ENCODE measurements at regions not wholly inside any gene's neighbourhood (a gene's known extent, or its start where the extent isn't known, plus 50 kb on each side); places are given as distances from the start of the nearest gene placed in this dataset.

DNA sequence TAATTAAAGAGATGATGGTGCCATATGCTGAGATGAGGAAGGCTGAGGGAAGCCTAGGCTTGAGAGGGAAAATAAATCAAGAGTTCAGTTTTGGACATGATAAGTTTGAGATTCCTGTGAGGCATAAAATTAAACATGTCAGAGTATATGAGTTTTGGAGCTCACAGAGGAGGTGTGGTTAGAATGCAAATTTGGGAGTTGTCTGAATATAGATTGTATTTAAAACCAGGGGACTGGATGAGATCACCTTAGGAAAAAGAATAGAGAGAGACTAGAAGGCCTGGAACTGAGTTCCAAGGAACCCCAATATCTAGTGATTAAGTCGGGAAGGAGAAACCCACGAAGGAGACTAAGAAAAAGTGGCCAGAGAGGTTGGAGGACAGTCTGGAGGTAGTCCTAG lies 65.5 kb downstream of the FRMPD3 start:
- Histone ChIP-seq H3K36me3 (ENCODE audit: control insufficient read depth in 2 of 3, insufficient read depth in 3 of 3, low read length in 3 of 3) (no peaks in the 10 kb centered on the region), H3K27ac (ENCODE audit: low read depth, low read length) (no peak overlapping the region), H3K27me3 (ENCODE audit: control insufficient read depth in 2 of 2, insufficient read depth in 2 of 2, low read length in 2 of 2) (no peaks in the 10 kb centered on the region), H3K4me1 (ENCODE audit: control insufficient read depth in 2 of 2, insufficient read depth in 2 of 2, low read length in 2 of 2) (no peaks in the 10 kb centered on the region), H3K4me3 (ENCODE audit: low read length) (no peak overlapping the region), H3K9me3 (ENCODE audit: control insufficient read depth in 2 of 3, low read length in 3 of 3) (no peaks in the 10 kb centered on the region)
- ATAC-seq (no peak), DNase-seq (no peak)
- POLR2A ChIA-PET, result no interaction called here
- CTCF ChIA-PET, result no interaction called here
- Mint-ChIP-seq H3K4me1 (peaks cover 0 to 2% (median 0%) of the 10 kb centered on the region in 7 donors), H3K27me3 (peaks cover 10 to 30% (median 24%) of the 10 kb centered on the region in 5 donors), H3K9me3 (peaks cover 0 to 8% (median 0%) of the 10 kb centered on the region in 11 donors), H3K27ac (no peak overlapping the region), H3K36me3 (peaks cover 0 to 4% (median 0%) of the 10 kb centered on the region in 5 donors), H3K4me3 (no peak overlapping the region)
- intact Hi-C loops (cut with micrococcal nuclease), result no loop called here

DNA sequence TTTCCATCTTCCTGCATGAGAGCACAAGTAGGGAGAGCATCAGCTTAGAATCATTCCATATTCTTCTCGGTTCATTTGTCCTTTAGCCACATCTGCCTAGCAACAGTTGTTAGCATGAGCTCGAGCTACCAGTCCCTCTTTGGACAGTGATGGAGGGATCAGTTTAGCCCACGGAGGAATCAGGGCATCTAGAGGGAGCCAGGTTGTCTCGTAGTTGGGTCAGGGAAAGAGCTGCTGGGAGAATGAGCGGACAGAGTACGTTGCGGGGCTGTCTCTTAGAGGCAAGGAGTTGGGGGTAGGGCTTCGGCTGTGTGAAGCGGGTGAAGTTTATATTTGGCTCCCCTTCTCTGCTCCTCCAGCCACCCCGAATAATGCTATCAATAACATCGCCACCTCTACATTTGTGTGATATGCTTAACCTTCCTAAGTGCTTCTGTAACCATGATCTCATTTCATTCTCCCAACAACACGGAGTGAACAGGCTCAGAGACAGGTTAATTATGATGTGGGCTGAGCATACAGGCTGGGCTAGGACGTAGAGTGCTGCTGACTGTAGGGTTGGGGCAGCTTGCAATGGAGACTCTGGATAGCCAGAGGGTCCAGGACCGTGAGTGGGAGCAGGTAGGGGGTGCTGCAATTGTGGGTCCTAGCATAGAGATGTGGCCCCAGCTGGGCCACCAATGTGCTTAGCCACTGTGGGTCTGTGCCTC lies 72.6 kb downstream of the FRMPD3 start:
- no peaks in the 10 kb centered on the region for H3K9me3 ChIP-seq (ENCODE audit: control insufficient read depth in 2 of 3, low read length in 3 of 3)
- intact Hi-C loops (cut with micrococcal nuclease), result no loop called here
- Mint-ChIP-seq H3K27me3 (peaks cover 10 to 20% (median 16%) of the 10 kb centered on the region in 5 donors), H3K27ac (no peak overlapping the region), H3K9me3 (peaks cover 0 to 2% (median 0%) of the 10 kb centered on the region in 11 donors), H3K4me3 (no peak overlapping the region), H3K4me1 (no peaks in the 10 kb centered on the region), H3K36me3 (peaks cover 0 to 3% (median 0%) of the 10 kb centered on the region in 5 donors)
- POLR2A ChIA-PET, result no interaction called here
- H3K4me1 ChIP-seq (ENCODE audit: control insufficient read depth in 2 of 2, insufficient read depth in 2 of 2, low read length in 2 of 2), result no peaks in the 10 kb centered on the region
- ATAC-seq, result no peak
- H3K4me3 ChIP-seq (ENCODE audit: low read length), result no peak overlapping the region
- no peaks in the 10 kb centered on the region for H3K27me3 ChIP-seq (ENCODE audit: control insufficient read depth in 2 of 2, insufficient read depth in 2 of 2, low read length in 2 of 2)
- H3K36me3 ChIP-seq (ENCODE audit: control insufficient read depth in 2 of 3, insufficient read depth in 3 of 3, low read length in 3 of 3), result no peaks in the 10 kb centered on the region
- CTCF ChIA-PET, result no interaction called here
- DNase-seq, result no peak
- H3K27ac ChIP-seq (ENCODE audit: low read depth, low read length), result no peak overlapping the region

DNA sequence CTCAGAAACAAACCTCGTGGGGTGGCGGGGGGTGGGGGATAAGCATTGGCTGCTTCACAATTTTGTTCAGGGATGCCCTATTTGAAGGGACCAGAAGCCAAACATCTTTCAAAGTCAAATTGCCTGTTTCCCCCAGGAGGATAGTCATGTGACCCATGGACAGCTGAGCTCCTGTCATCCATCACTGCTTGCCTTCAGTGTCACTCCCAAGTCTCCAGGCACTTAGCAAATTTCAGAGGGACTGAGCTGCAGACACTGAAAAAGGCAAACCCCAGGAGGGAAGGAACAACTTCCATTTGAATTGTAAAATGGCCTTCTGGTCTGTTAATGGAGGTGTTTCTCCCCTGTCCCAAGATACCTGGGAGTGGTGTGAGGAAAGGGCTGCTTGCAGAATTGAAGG lies 73.4 kb downstream of the FRMPD3 start:
- POLR2A ChIA-PET, result no interaction called here
- Histone ChIP-seq H3K4me3 (ENCODE audit: low read length) (no peak overlapping the region), H3K27me3 (ENCODE audit: control insufficient read depth in 2 of 2, insufficient read depth in 2 of 2, low read length in 2 of 2) (no peaks in the 10 kb centered on the region), H3K9me3 (ENCODE audit: control insufficient read depth in 2 of 3, low read length in 3 of 3) (no peaks in the 10 kb centered on the region), H3K36me3 (ENCODE audit: control insufficient read depth in 2 of 3, insufficient read depth in 3 of 3, low read length in 3 of 3) (no peaks in the 10 kb centered on the region), H3K4me1 (ENCODE audit: control insufficient read depth in 2 of 2, insufficient read depth in 2 of 2, low read length in 2 of 2) (no peaks in the 10 kb centered on the region), H3K27ac (ENCODE audit: low read depth, low read length) (no peak overlapping the region)
- Mint-ChIP-seq H3K4me3 (no peak overlapping the region), H3K9me3 (no peaks in the 10 kb centered on the region), H3K36me3 (no peaks in the 10 kb centered on the region), H3K27me3 (peaks cover 4 to 15% (median 12%) of the 10 kb centered on the region in 5 donors), H3K27ac (no peak overlapping the region), H3K4me1 (no peaks in the 10 kb centered on the region)
- intact Hi-C loops (cut with micrococcal nuclease), result no loop called here
- DNase-seq, result no peak
- no peak for ATAC-seq
- CTCF ChIA-PET, result no interaction called here

DNA sequence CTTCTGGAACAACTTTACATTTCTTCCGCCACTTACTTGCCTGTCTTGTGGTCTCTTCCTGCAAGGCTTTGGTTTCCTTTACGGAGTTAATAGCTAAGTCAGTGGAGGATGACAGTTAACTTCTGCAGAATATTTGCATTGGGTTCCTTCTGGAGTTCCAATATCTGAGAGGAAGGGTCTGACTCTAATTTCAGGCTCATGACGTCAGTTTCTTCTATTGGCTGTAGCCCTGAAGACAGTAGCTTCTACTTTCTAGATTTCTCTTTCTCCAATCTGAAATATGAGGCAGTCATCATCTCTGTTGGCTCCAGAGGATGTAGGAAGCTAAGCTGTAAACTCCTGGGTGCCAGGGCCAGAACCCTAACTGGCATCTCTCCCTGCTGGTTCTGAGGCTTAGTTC lies 76.7 kb downstream of the FRMPD3 start:
- Mint-ChIP-seq H3K27ac (no peak overlapping the region), H3K36me3 (no peaks in the 10 kb centered on the region), H3K27me3 (peaks cover 0 to 6% (median 0%) of the 10 kb centered on the region in 5 donors), H3K4me1 (peaks cover 0 to 2% (median 0%) of the 10 kb centered on the region in 7 donors), H3K4me3 (no peak overlapping the region), H3K9me3 (no peaks in the 10 kb centered on the region)
- Histone ChIP-seq H3K27me3 (ENCODE audit: control insufficient read depth in 2 of 2, insufficient read depth in 2 of 2, low read length in 2 of 2) (no peaks in the 10 kb centered on the region), H3K27ac (ENCODE audit: low read depth, low read length) (no peak overlapping the region), H3K4me3 (ENCODE audit: low read length) (no peak overlapping the region), H3K36me3 (ENCODE audit: control insufficient read depth in 2 of 3, insufficient read depth in 3 of 3, low read length in 3 of 3) (no peaks in the 10 kb centered on the region), H3K9me3 (ENCODE audit: control insufficient read depth in 2 of 3, low read length in 3 of 3) (no peaks in the 10 kb centered on the region), H3K4me1 (ENCODE audit: control insufficient read depth in 2 of 2, insufficient read depth in 2 of 2, low read length in 2 of 2) (no peaks in the 10 kb centered on the region)
- intact Hi-C loops (cut with micrococcal nuclease), result no loop called here
- DNase-seq (no peak), ATAC-seq (no peak)
- CTCF ChIA-PET, result no interaction called here
- POLR2A ChIA-PET, result interaction anchor here (0.7 kb wide), 1 partner anchor 21 kb away, joined by 3 read pairs; no protein-coding TSS in a partner anchor

DNA sequence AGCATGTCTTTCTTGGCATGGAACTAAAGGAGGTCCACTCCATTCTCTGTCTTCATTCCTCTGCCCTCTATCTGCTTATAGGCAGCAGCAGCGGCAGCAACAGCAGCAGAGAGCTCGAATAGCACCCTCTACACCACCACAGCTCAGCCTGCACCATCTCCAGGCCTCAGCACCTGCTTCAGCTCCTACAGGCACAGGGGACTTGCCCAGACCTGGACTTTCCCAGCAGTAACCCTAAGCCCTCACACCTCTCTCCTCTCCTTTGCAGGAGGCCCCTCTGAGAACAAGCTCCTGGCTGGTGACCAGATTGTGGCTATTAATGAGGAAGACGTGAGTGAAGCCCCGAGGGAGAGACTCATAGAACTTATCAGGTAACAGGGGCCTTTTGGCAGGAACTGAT lies 80.7 kb downstream of the FRMPD3 start:
- Mint-ChIP-seq H3K27ac (no peak overlapping the region), H3K4me1 (peaks cover 0 to 2% (median 0%) of the 10 kb centered on the region in 7 donors), H3K27me3 (peaks cover 0 to 13% (median 6%) of the 10 kb centered on the region in 5 donors), H3K36me3 (no peaks in the 10 kb centered on the region), H3K4me3 (no peak overlapping the region), H3K9me3 (no peaks in the 10 kb centered on the region)
- no peak overlapping the region for H3K27ac ChIP-seq (ENCODE audit: low read depth, low read length)
- POLR2A ChIA-PET, result no interaction called here
- no peak for ATAC-seq
- CTCF ChIA-PET, result no interaction called here
- H3K36me3 ChIP-seq (ENCODE audit: control insufficient read depth in 2 of 3, insufficient read depth in 3 of 3, low read length in 3 of 3), result no peaks in the 10 kb centered on the region
- no peak overlapping the region for H3K4me3 ChIP-seq (ENCODE audit: low read length)
- DNase-seq, result no peak
- intact Hi-C loops (cut with micrococcal nuclease), result loop anchor here in 1 of 2 donors (10.0 kb wide), 1 partner anchor 125 kb away; no protein-coding TSS in a partner anchor
- no peaks in the 10 kb centered on the region for H3K9me3 ChIP-seq (ENCODE audit: control insufficient read depth in 2 of 3, low read length in 3 of 3)
- H3K4me1 ChIP-seq (ENCODE audit: control insufficient read depth in 2 of 2, insufficient read depth in 2 of 2, low read length in 2 of 2), result no peaks in the 10 kb centered on the region
- no peaks in the 10 kb centered on the region for H3K27me3 ChIP-seq (ENCODE audit: control insufficient read depth in 2 of 2, insufficient read depth in 2 of 2, low read length in 2 of 2)

DNA sequence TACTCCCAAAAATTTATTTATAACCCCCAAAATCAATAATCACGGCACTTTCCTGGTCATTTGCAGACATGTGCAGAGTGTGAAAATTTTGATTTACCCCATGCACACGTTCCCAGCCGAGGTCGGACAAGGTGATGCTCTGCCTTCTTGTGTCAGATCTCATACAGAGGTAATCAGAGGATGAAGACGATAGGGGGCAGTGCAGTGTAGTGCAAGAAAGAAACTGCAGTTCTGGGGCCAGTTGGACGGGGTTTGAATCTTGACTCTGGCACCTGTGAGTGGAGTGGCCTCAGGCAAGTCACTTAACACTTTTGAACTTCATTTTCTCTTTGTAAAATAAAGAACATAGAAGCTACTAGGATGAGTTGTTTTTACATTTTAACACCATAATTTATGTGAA lies 88.4 kb downstream of the FRMPD3 start:
- intact Hi-C loops (cut with micrococcal nuclease), result loop anchor here (1.0 to 10.0 kb wide), 8 partner anchors 91 to 539 kb away; partner anchors contain the start of genes PRPS1 (in 2 of the 2) and NCBP2L (in 1 of the 2)
- Mint-ChIP-seq H3K27ac (no peak overlapping the region), H3K4me1 (peaks cover 0 to 4% (median 0%) of the 10 kb centered on the region in 7 donors), H3K4me3 (no peak overlapping the region), H3K9me3 (no peaks in the 10 kb centered on the region), H3K27me3 (peaks cover 0 to 12% (median 6%) of the 10 kb centered on the region in 5 donors), H3K36me3 (no peaks in the 10 kb centered on the region)
- Histone ChIP-seq H3K4me1 (ENCODE audit: control insufficient read depth in 2 of 2, insufficient read depth in 2 of 2, low read length in 2 of 2) (no peaks in the 10 kb centered on the region), H3K36me3 (ENCODE audit: control insufficient read depth in 2 of 3, insufficient read depth in 3 of 3, low read length in 3 of 3) (no peaks in the 10 kb centered on the region), H3K4me3 (ENCODE audit: low read length) (no peak overlapping the region), H3K27ac (ENCODE audit: low read depth, low read length) (no peak overlapping the region), H3K9me3 (ENCODE audit: control insufficient read depth in 2 of 3, low read length in 3 of 3) (no peaks in the 10 kb centered on the region), H3K27me3 (ENCODE audit: control insufficient read depth in 2 of 2, insufficient read depth in 2 of 2, low read length in 2 of 2) (no peaks in the 10 kb centered on the region)
- ChIA-PET POLR2A (no interaction called here), CTCF (interaction anchor here (1.0 to 1.1 kb wide), 3 partner anchors 241 to 463 kb away, joined by 3 read pairs; no protein-coding TSS in a partner anchor)
- DNase-seq (peak in 7 of 9 donors; percentile 17 to 43 (median 29)), ATAC-seq (peak; percentile 57)

DNA sequence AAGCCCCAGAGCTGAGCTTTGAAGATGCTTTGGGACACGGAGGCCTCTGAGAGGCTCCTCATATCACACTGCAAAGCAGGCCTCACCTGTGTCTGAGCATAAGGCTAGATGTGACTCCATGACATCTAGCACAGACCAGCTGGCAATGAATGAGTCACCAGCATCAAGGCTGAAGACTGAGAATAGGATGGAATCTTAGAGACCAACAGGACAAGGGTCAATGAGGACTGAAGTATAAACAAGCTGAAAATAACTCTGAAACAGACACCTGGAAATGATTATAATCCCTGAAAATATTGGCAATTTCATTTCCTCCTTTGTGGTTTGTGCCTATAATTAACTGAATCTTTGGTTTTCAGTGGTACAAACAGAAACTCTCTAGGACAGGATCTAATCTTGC lies 87.1 kb upstream of the PRPS1 start:
- H3K27me3 Mint-ChIP-seq, result peaks cover 0 to 7% (median 3%) of the 10 kb centered on the region in 5 donors
- intact Hi-C loops (cut with micrococcal nuclease), result no loop called here
- Histone ChIP-seq H3K36me3 (ENCODE audit: control insufficient read depth in 2 of 3, insufficient read depth in 3 of 3, low read length in 3 of 3) (no peaks in the 10 kb centered on the region), H3K9me3 (ENCODE audit: control insufficient read depth in 2 of 3, low read length in 3 of 3) (no peaks in the 10 kb centered on the region), H3K27ac (ENCODE audit: low read depth, low read length) (no peak overlapping the region), H3K27me3 (ENCODE audit: control insufficient read depth in 2 of 2, insufficient read depth in 2 of 2, low read length in 2 of 2) (no peaks in the 10 kb centered on the region), H3K4me1 (ENCODE audit: control insufficient read depth in 2 of 2, insufficient read depth in 2 of 2, low read length in 2 of 2) (no peaks in the 10 kb centered on the region), H3K4me3 (ENCODE audit: low read length) (no peak overlapping the region)
- ATAC-seq, result no peak
- POLR2A ChIA-PET, result no interaction called here
- H3K4me1 Mint-ChIP-seq, result peaks cover 0 to 4% (median 0%) of the 10 kb centered on the region in 7 donors
- DNase-seq, result no peak
- H3K9me3 Mint-ChIP-seq, result no peaks in the 10 kb centered on the region
- H3K4me3 Mint-ChIP-seq, result no peak overlapping the region
- no peak overlapping the region for H3K27ac Mint-ChIP-seq
- CTCF ChIA-PET, result no interaction called here
- no peaks in the 10 kb centered on the region for H3K36me3 Mint-ChIP-seq
